Upper lobe of left lung (tissue), 6 donors: ENCODE measurements at regions not wholly inside any gene's neighbourhood (a gene's known extent, or its start where the extent isn't known, plus 50 kb on each side); places are given as distances from the start of the nearest gene placed in this dataset.

Experiments
- ATAC-seq, 2 donors: fragments of 200-7000 bp; cut with Tn5 transposase; one replicate each; pipeline ENCODE4 v1.9.1; 2022; ENCODE audit warnings: mild to moderate bottlenecking in 2 of 2, moderate library complexity in 2 of 2; ENCODE audit not compliant: low FRiP score in 2 of 2
- DNase-seq, 2 donors: peaks; one replicate each; pipeline ENCODE4 v3.0.0-alpha.2; 2019 to 2020
- H3K27ac ChIP-seq, 4 donors: fragments of 200-600 bp; sonication (generic); one replicate each; pipeline ENCODE4 v1.5.1; 2016 to 2019
- H3K27me3 ChIP-seq, 4 donors: fragments of 200-600 bp; sonication (generic); one replicate each; pipeline ENCODE4 v1.5.1; 2017 to 2019
- H3K36me3 ChIP-seq, 4 donors: fragments of 200-600 bp; sonication (generic); one replicate each; pipeline ENCODE4 v1.5.1; 2016 to 2019
- H3K4me1 ChIP-seq, 4 donors: fragments of 200-600 bp; sonication (generic); one replicate each; pipeline ENCODE4 v1.5.1; 2018 to 2019
- H3K4me3 ChIP-seq, 4 donors: fragments of 200-600 bp; sonication (generic); one replicate each; pipeline ENCODE4 v1.5.1; 2017 to 2019; ENCODE audit warnings: mild to moderate bottlenecking in 2 of 4, moderate library complexity in 1 of 4
- H3K9me3 ChIP-seq, 4 donors: fragments of 200-600 bp; sonication (generic); one replicate each; pipeline ENCODE4 v1.5.1; 2018 to 2019
- EP300 ChIP-seq, 4 donors: sonication (generic); formaldehyde crosslinking; IDR thresholded peaks; one replicate each; pipeline ENCODE4 v1.5.1; 2017; ENCODE audit warnings: antibody characterized with exemption in 4 of 4, control low read depth in 2 of 4
- POLR2A ChIP-seq, 4 donors: fragments of 450-650 bp; IDR thresholded peaks; one replicate each; pipeline ENCODE4 v1.5.1; 2016 to 2017; ENCODE audit warnings: antibody characterized with exemption in 4 of 4, mild to moderate bottlenecking in 2 of 4
- POLR2AphosphoS5 ChIP-seq, 2 donors: sonication (generic); formaldehyde crosslinking; IDR thresholded peaks; one replicate each; pipeline ENCODE4 v1.5.1; 2017; ENCODE audit warnings: antibody characterized with exemption in 2 of 2
- WGBS, 2 donors: methylation state at CpG; one replicate each; pipeline ENCODE4 v1.1.5; 2017 to 2018; 5-methylcytosine and 5-hydroxymethylcytosine counted together
- TF ChIP-seq, protein P1 (sequence below), 6 experiments: fragments of 450-650 bp in 4 of 6; fragments of 200-600 bp in 2 of 6; sonication (generic) in 2 of 6; IDR thresholded peaks; one replicate each; pipeline ENCODE4 v1.5.1; 2016 to 2019; ENCODE audit warnings: antibody characterized with exemption in 6 of 6
- donor health status: DM: no; HTN: no; CAD: no; lungs with moderate emphysema.
- donor health status: DM: no; HTN: yes; CAD: no; lungs with severe emphysema.

DNA sequence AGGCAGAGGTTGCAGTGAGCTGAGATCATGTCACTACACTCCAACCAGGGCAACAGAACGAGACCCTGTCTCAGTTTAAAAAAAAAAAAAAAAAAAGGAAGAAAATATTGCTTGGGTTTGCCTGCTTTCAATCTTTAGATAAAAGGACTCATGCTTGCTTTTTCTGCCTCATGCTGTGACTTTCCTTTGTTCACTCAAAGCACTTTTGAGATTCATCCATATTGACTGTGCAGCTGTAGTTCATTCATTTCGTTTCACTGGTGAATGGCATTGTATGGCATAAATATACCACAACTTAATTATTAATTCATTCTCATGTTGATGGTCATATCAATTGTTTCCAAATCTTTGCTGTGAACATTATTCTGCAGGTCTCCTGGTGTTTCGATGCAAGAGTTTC lies 97.6 kb upstream of the NFE2L3 start:
- TF ChIP-seq, protein P1, sequence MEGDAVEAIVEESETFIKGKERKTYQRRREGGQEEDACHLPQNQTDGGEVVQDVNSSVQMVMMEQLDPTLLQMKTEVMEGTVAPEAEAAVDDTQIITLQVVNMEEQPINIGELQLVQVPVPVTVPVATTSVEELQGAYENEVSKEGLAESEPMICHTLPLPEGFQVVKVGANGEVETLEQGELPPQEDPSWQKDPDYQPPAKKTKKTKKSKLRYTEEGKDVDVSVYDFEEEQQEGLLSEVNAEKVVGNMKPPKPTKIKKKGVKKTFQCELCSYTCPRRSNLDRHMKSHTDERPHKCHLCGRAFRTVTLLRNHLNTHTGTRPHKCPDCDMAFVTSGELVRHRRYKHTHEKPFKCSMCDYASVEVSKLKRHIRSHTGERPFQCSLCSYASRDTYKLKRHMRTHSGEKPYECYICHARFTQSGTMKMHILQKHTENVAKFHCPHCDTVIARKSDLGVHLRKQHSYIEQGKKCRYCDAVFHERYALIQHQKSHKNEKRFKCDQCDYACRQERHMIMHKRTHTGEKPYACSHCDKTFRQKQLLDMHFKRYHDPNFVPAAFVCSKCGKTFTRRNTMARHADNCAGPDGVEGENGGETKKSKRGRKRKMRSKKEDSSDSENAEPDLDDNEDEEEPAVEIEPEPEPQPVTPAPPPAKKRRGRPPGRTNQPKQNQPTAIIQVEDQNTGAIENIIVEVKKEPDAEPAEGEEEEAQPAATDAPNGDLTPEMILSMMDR (IDR thresholded peaks at IDR 0.05) = no peak
- no peak for TF ChIP-seq EP300 (IDR thresholded peaks at IDR 0.05)
- no peak for TF ChIP-seq POLR2AphosphoS5 (IDR thresholded peaks at IDR 0.05)
- no peak for TF ChIP-seq POLR2A (IDR thresholded peaks at IDR 0.05)
- Histone ChIP-seq H3K27me3 (no peaks in the 10 kb centered on the region), H3K9me3 (peaks cover 0 to 7% (median 2%) of the 10 kb centered on the region in 4 donors), H3K36me3 (no peaks in the 10 kb centered on the region), H3K4me1 (no peaks in the 10 kb centered on the region), H3K4me3 (no peak overlapping the region), H3K27ac (no peak overlapping the region)
- DNase-seq (no peak), ATAC-seq (no peak)
- WGBS, 2 donors = 85 to 92% methylated on average over 3 of the region's 3 CpGs

DNA sequence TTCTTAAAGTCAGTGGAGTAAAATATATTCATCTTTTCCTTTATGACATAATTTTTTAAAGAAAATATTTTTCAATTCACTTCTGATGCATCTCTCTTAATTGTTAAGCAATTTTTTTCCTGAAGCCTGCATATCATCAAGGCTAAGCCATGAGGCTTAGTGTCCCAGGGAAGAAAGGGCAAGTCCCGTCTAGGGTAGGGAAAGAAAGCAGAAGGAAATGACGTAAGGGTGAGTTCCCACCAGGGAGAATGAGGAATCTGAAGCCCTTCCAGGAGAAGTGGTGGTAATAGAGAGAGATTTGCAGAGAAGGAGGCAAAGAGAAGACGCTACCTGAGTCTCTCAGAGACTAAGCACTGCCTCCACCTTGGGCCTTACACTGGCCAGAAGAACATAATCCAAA lies 96.8 kb upstream of the NFE2L3 start:
- Histone ChIP-seq H3K27me3 (no peaks in the 10 kb centered on the region), H3K36me3 (no peaks in the 10 kb centered on the region), H3K4me3 (no peak overlapping the region), H3K27ac (no peak overlapping the region), H3K4me1 (no peaks in the 10 kb centered on the region), H3K9me3 (peaks cover 0 to 7% (median 2%) of the 10 kb centered on the region in 4 donors)
- 64 to 78% methylated on average over 3 of the region's 3 CpGs for WGBS, 2 donors
- no peak for DNase-seq
- no peak for TF ChIP-seq POLR2A (IDR thresholded peaks at IDR 0.05)
- no peak for TF ChIP-seq POLR2AphosphoS5 (IDR thresholded peaks at IDR 0.05)
- no peak for TF ChIP-seq EP300 (IDR thresholded peaks at IDR 0.05)
- TF ChIP-seq, protein P1 (IDR thresholded peaks at IDR 0.05) = no peak
- ATAC-seq = no peak

DNA sequence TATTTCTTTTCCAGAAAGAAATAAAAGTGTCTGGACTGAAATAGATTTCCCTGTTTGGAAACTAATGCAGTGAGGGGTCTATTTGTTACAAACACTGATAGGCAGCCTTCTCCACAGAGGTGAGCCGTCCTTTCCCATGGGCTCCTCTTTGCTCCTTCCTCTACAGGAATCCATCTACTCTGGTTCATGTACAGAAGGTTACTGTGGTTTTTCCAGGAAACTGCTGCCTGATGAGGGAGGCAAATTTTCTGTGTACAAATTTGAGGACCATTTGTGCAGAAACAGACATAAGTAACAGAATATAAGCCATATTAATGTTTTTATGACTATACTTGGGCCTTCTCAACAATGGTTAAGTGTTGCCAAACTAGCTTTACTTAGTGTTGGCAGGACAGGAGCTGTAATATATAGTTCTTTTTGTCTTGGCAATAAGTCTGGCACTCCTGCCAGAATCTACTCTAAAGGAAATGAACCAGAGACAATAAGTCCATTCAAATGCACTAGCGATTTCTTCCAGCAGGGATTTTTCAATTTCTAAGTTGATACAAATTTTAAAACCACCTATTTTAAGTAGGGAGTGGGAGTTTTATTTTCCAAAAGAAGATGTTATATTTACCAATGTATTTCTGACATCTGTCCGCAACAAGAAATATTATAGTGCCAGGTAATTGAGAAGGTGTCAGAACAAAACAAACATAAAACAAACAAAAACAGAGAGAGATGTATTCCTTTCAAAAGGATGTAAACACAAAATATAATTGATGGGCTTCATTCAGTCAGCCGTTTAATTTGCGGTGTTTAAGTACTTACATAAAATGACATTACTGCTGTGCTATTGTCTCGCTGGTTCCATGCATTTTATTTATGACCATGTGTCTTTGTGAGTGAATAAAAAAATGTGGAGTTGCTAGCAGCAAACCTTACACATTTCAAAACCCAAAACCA lies 91.0 kb upstream of the NFE2L3 start:
- Histone ChIP-seq H3K4me1 (peaks cover 0 to 11% (median 2%) of the 10 kb centered on the region in 4 donors), H3K4me3 (no peak overlapping the region), H3K9me3 (no peaks in the 10 kb centered on the region), H3K27ac (no peak overlapping the region), H3K27me3 (no peaks in the 10 kb centered on the region), H3K36me3 (no peaks in the 10 kb centered on the region)
- WGBS, 2 donors = 45 to 53% methylated on average over 6 of the region's 6 CpGs
- DNase-seq (no peak), ATAC-seq (no peak)
- TF ChIP-seq POLR2AphosphoS5 (IDR thresholded peaks at IDR 0.05) = no peak
- TF ChIP-seq, protein P1 (IDR thresholded peaks at IDR 0.05) = no peak
- no peak for TF ChIP-seq EP300 (IDR thresholded peaks at IDR 0.05)
- TF ChIP-seq POLR2A (IDR thresholded peaks at IDR 0.05) = no peak

DNA sequence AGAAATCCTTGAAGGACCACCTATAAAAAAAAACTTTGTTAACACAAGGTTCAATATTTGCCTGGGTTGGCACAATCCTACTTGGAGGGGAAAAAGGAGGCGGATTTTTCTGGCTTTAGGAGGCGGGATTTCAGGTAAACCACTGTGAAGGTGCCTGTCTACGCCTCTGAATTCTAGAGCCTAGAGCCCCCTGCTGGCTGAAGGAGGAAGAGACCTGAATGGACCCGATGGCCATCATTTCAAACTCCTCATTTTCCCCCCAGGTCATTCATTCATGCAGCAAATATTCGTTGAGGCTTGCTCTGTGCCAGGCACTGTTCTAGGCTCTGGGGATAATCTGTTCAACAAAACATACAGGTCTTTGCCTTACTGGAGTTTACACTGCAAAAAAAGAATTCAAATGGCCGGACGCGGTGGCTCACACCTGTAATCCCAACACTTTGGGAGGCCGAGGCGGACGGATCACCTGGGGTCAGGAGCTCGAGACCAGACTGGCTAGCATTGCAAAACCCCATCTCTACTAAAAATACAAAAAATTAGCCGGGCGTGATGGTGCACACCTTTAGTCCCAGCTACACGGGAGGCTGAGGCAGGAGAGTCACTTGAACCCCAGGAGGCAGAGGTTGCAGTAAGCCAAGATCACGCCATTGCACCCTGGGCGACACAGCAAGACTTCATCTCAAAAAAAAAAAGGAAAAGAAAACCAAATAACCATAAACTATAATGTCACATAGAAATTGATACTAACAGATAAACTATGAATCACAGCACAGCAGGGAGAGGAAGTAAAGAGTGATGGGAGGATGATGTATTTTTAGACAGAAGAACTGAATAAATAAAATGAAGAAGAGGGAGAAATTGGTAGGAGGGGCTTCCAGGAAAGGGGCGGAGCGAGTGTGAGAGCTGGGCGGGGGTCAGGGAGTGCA lies 90.1 kb upstream of the NFE2L3 start:
- 64 to 71% methylated on average over 20 of the region's 20 CpGs for WGBS, 2 donors
- Histone ChIP-seq H3K4me1 (peaks cover 0 to 11% (median 2%) of the 10 kb centered on the region in 4 donors), H3K27ac (no peak overlapping the region)

More for the DNA sequence above, 90.1 kb upstream of the NFE2L3 start:
- TF ChIP-seq, protein P1 (IDR thresholded peaks at IDR 0.05) = peak; percentile 48 to 79 (median 73)
- TF ChIP-seq EP300 (IDR thresholded peaks at IDR 0.05) (no peak), POLR2AphosphoS5 (IDR thresholded peaks at IDR 0.05) (no peak)
- H3K36me3 ChIP-seq = no peaks in the 10 kb centered on the region
- DNase-seq (peak in 1 of 2 donors; percentile 67), ATAC-seq (peak; percentile 75 to 84)
- no peaks in the 10 kb centered on the region for H3K9me3 ChIP-seq
- no peaks in the 10 kb centered on the region for H3K27me3 ChIP-seq
- no peak overlapping the region for H3K4me3 ChIP-seq
